ENCODE measurements at regions not wholly inside any gene's neighbourhood (a gene's known extent, or its start where the extent isn't known, plus 50 kb on each side); places are given as distances from the start of the nearest gene placed in this dataset.
"Not testable (repeated sequence)": the region's sequence is repeated elsewhere in the genome, so short reads cannot be mapped to it uniquely, and the experiment has no call there.

GRCh38 chr14:55838529-55839052, 258.6 kb downstream of the KTN1 start:
- DNase-seq (ENCODE audit: low spot score): no peak

GRCh38 chr14:55839301-55839947, 259.4 kb downstream of the KTN1 start:
- not testable (repeated sequence) for DNase-seq (ENCODE audit: low spot score)

More at GRCh38 chr14:55838529-55839052, 258.6 kb downstream of the KTN1 start:
- no peak for TF ChIP-seq CTCF (IDR thresholded peaks at IDR 0.05; ENCODE audit: extremely low read depth, missing control alignments)

GRCh38 chr14:55840821-55841220, 260.8 kb downstream of the KTN1 start:
- DNase-seq (ENCODE audit: low spot score): no peak
- no peak for TF ChIP-seq CTCF (IDR thresholded peaks at IDR 0.05; ENCODE audit: extremely low read depth, missing control alignments)

- DNase-seq (ENCODE audit: low spot score): no peak
- no peak for TF ChIP-seq CTCF (IDR thresholded peaks at IDR 0.05; ENCODE audit: extremely low read depth, missing control alignments)
Observed at GRCh38 chr14:55841625-55842024, 261.6 kb downstream of the KTN1 start.

GRCh38 chr14:55843718-55844403, 263.9 kb downstream of the KTN1 start:
- no peak for TF ChIP-seq CTCF (IDR thresholded peaks at IDR 0.05; ENCODE audit: extremely low read depth, missing control alignments)
- DNase-seq (ENCODE audit: low spot score): no peak

- TF ChIP-seq CTCF (IDR thresholded peaks at IDR 0.05; ENCODE audit: extremely low read depth, missing control alignments): no peak
- DNase-seq (ENCODE audit: low spot score): no peak
Observed at GRCh38 chr14:55845963-55846825, 266.2 kb downstream of the KTN1 start.

GRCh38 chr14:55846826-55847446, 266.9 kb downstream of the KTN1 start:
- no peak for DNase-seq (ENCODE audit: low spot score)
- TF ChIP-seq CTCF (IDR thresholded peaks at IDR 0.05; ENCODE audit: extremely low read depth, missing control alignments): no peak
